ENCODE measurements at regions not wholly inside any gene's neighbourhood (a gene's known extent, or its start where the extent isn't known, plus 50 kb on each side); places are given as distances from the start of the nearest gene placed in this dataset.
"Not testable (repeated sequence)": the region's sequence is repeated elsewhere in the genome, so short reads cannot be mapped to it uniquely, and the experiment has no call there.

DNA sequence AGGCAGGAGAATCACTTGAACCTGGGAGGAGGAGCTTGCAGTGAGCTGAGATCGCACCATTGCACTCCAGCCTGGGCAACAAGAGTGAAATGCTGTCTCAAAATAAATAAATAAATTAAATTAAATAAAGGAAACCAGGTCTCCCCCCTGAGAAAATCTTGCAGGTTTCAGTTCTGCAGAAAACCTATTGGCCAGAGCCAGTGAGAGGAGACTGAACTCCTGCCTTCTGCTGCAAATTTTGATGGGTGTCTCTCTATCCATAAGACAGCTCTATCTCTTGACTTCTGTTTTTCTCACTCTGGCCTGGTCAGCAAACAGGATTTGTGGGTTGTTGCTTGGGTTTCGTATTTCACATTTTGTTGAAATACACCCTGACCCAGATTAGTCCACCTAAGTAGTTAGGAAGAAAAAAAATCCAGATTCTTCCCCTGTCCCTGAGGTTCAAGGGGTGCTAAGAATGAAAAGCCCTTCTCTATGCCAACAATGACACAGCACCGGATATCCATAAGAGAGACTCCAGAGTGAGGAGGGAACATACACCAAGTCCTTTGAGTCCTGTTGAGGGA lies 86.7 kb upstream of the MAP4K4 start:
- DNase-seq, result no peak

- DNase-seq, result no peak
These were observed 88.1 kb upstream of the MAP4K4 start for GRCh38 chr2:101609433-101609832.

DNA sequence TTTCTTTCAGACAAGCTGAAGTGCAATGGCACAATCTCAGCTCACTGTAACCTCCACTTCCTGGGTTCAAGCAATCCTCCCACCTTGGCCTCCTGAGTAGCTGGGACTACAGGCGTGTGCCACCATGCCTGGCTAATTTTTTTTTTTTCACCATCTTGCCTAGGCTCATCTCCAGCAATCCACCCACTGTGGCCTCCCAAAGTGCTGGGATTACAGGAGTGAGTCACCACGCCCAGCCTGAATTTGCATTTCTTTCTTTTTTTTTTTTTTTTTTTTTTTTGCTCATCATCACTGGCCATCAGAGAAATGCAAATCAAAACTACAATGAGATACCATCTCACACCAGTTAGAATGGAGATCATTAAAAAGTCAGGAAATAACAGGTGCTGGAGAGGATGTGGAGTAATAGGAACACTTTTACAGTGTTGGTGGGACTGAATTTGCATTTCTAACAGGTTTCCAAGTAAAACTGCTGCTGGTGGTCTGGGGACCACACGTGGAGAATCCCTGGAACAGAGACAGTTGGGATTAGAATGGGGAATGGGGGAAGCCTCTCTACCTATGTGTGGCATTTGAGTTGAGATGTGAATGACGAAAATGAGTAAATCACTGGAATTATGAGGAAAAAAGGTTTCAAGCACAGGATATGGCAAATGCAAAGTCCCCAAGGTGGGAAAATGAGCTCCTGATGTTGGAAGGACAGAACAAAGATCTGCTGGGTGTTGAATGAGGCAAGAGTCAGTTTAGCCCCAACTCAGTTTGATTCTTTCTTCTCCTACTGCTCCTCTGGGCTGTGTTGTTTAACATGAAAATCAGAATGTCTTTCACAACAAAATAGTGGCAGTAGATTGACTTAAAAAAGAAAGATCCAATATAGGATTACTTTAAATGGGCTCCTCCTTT lies 88.8 kb upstream of the MAP4K4 start:
- DNase-seq, result no peak

- DNase-seq, result peak in 1 of 56 donors; percentile 7
These were observed 100.1 kb upstream of the MAP4K4 start for GRCh38 chr2:101597347-101597944.

DNA sequence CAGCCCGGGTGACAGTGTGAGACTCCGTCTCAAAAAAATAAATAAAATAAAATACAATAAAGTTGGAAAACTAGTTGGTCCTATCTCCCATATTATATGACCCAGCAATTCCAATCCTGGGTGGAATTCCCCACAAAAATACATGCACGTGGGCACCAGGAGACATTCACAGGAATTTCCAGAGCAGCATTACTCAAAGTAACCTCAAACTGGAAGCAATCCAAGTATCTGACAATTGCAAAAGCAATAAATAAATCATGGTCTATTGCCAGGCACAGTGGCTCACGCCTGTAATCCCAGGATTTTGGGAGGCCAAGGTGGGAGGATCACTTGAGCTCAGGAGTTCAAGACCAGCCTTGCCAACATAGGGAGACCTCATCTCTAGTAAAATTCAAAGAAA lies 101.2 kb upstream of the MAP4K4 start:
- no peak for DNase-seq

DNA sequence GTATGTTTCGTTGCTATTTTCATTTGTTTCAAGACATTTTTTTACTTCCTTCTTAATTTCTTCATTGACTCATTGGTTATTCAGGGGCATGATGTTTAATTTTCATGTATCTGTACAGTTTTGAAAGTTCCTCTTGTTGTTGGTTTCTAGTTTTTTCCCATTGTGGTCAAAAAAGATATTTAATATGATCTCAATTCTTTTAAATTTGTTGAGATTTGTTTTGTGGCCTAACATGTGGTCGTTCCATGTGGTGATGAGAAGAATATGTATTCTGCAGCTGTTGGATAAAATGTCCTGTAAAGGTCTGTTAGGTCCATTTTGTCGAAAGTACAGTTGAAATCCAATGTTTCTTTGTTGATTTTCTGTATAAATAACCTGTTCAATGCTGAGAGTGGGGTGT lies 110.3 kb upstream of the MAP4K4 start:
- DNase-seq, result no peak

- DNase-seq, result no peak
These were observed 108.9 kb upstream of the RFX8 start for GRCh38 chr2:101583861-101584260.

GRCh38 chr2:101581675-101582299 lies 106.9 kb upstream of the RFX8 start:
- DNase-seq, result no peak

GRCh38 chr2:101580528-101580927 lies 105.6 kb upstream of the RFX8 start:
- DNase-seq, result peak in 3 of 56 donors; percentile 5 to 37 (median 14)

DNA sequence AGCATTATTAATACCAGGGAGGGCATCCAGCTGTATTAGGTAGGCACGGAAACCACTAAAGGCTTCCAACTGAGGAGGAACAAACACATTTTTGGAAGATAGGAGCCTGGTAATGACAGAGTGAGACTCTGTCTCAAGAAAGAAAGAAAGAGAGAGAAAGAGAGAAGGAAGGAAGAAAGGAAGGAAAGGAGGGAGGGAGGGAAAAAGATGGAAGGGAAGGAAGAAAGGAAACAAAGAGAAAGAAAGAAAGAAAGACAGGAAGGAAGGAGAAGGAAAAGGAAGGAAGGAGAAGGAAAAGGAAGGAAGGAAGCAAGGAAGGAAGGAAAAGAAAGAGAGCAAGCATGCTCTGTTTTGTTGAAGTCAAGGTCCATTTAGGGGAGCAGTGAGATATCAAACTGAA lies 103.8 kb upstream of the RFX8 start:
- no peak for DNase-seq

- not testable (repeated sequence) for DNase-seq
These were observed 103.2 kb upstream of the RFX8 start for GRCh38 chr2:101578135-101578534.

- DNase-seq, result no peak
These were observed 102.3 kb upstream of the RFX8 start for GRCh38 chr2:101577173-101577572.

- no peak for DNase-seq
These were observed 99.7 kb upstream of the RFX8 start for GRCh38 chr2:101574622-101575021.

DNA sequence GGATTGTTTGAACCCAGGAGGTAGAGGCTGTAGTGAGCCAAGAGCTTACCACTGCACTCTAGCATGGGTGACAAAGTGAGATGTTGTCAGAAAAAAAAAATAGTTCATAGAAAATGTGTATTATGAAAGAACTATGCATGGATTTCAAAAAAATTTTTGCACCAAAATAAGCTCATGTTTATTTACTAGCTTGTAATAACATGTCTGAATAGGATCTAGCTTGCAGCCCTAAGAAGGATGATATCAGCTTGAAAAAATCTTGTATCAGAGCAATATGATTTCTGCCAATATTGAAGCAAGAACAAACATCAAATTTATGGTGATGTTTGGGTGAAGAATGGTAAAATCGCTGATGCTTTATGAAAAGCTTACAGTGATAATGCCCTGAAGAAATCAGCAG lies 97.0 kb upstream of the RFX8 start:
- DNase-seq, result no peak

GRCh38 chr2:101569886-101570520 lies 95.1 kb upstream of the RFX8 start:
- no peak for DNase-seq

DNA sequence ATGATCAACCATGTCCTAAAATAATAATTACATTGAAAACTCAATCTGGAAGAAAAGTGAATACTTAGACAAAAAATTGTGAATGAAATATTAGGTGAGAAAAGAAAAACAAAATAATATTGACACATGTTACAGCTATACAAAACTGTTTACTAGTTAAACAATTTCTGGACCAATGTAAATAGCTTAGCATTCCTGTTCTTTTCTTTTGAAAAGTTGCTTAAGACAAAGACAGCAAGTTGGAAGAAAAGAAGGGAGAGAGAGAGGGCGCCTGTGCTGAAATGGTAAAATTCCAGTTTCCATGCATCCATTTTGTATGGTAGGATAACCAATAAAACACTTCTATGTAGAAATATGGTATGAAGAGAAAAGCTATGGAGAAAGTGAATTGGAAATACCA lies 94.1 kb upstream of the RFX8 start:
- DNase-seq, result no peak

GRCh38 chr2:101566632-101567228 lies 91.8 kb upstream of the RFX8 start:
- no peak for DNase-seq

DNA sequence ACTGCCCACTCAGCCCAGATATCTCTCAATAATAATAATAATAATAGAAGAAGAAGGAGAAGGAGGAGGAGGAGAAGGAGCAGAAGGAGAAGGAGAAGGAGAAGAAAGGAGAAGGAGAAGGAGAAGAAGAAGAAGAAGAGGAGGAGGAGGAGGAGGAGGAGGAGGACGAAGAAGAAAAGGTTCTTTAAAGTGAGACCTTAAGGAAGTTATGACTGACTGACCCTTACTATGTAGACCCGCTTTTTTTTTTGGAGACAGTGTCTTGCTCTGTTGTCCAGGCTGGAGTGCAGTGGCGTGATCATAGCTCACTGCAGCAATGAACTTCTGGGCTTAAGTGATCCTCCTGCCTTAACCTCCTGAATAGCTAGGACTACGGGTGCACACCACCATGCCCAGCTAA lies 88.9 kb upstream of the RFX8 start:
- DNase-seq, result no peak

- DNase-seq, result no peak
These were observed 85.9 kb upstream of the RFX8 start for GRCh38 chr2:101560780-101561315.

GRCh38 chr2:101559551-101559950 lies 84.6 kb upstream of the RFX8 start:
- DNase-seq, result no peak

All from amygdala (tissue), 56 donors.